Endothelial cell of umbilical vein (primary cell): ENCODE measurements at regions not wholly inside any gene's neighbourhood (a gene's known extent, or its start where the extent isn't known, plus 50 kb on each side); places are given as distances from the start of the nearest gene placed in this dataset.

Source experiments
- EZH2 ChIP-seq: IDR thresholded peaks from 2 replicates; pipeline ENCODE4 v1.6.1; 2012; ENCODE audit warnings: borderline replicate concordance, low read depth, mild to moderate bottlenecking, moderate library complexity, low read length, inconsistent platforms; ENCODE audit not compliant: severe bottlenecking
- FOS ChIP-seq: IDR thresholded peaks from 2 replicates; pipeline ENCODE4 v1.6.1; 2011; ENCODE audit warnings: mild to moderate bottlenecking, low read length, moderate library complexity, borderline replicate concordance; ENCODE audit not compliant: insufficient read depth
- JUN ChIP-seq: IDR thresholded peaks from 2 replicates; pipeline ENCODE4 v1.6.1; 2011; ENCODE audit warnings: borderline replicate concordance, low read depth; ENCODE audit not compliant: insufficient read length, insufficient read depth
- POLR2A ChIP-seq: IDR thresholded peaks from 2 replicates; pipeline ENCODE4 v1.6.1; 2012; ENCODE audit warnings: low read depth, mild to moderate bottlenecking, control low read depth, low read length
- POLR2AphosphoS5 ChIP-seq: IDR thresholded peaks from 2 replicates; pipeline ENCODE4 v1.6.1; 2012; ENCODE audit warnings: low read depth, mild to moderate bottlenecking, control low read depth, low read length, moderate library complexity; ENCODE audit not compliant: insufficient read depth
- TF ChIP-seq, protein P1 (sequence below), 2 donors: IDR thresholded peaks; 1 replicate in 1 of 2; 2 replicates in 1 of 2; pipeline ENCODE4 v1.5.1; 2011; ENCODE audit warnings: low read length in 2 of 2, mild to moderate bottlenecking in 2 of 2, moderate library complexity in 2 of 2, control low read depth in 1 of 2, inconsistent platforms in 1 of 2, low read depth in 1 of 2; ENCODE audit not compliant: insufficient read depth in 1 of 2; ENCODE audit errors: extremely low read depth in 1 of 2

DNA sequence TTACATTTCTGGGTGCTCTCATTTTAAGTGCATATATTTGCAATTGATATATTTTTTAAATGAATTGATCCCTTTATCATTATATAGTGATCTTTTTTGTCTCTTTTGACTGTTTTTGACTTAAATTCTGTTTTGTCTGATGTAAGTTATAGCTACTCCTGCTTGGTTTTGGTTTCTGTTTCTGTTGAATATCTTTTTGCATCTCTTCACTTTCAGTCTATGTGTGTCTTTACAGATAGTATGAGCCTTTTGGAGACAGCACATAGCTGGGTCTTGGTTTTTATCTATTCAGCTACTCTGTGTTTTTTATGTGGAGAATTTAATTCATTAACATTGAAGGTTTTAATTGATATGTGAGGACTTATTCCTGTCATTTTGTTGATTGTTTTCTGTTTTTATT, 311.3 kb downstream of the SPATA31D1 start:
- TF ChIP-seq, protein P1, sequence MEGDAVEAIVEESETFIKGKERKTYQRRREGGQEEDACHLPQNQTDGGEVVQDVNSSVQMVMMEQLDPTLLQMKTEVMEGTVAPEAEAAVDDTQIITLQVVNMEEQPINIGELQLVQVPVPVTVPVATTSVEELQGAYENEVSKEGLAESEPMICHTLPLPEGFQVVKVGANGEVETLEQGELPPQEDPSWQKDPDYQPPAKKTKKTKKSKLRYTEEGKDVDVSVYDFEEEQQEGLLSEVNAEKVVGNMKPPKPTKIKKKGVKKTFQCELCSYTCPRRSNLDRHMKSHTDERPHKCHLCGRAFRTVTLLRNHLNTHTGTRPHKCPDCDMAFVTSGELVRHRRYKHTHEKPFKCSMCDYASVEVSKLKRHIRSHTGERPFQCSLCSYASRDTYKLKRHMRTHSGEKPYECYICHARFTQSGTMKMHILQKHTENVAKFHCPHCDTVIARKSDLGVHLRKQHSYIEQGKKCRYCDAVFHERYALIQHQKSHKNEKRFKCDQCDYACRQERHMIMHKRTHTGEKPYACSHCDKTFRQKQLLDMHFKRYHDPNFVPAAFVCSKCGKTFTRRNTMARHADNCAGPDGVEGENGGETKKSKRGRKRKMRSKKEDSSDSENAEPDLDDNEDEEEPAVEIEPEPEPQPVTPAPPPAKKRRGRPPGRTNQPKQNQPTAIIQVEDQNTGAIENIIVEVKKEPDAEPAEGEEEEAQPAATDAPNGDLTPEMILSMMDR (IDR thresholded peaks at IDR 0.05; ENCODE audit: extremely low read depth in 1 of 2, insufficient read depth in 1 of 2, low read depth in 1 of 2, low read length in 2 of 2): no peak
- TF ChIP-seq EZH2 (no peak), POLR2AphosphoS5 (no peak), JUN (no peak), POLR2A (no peak), FOS (no peak)
